ENCODE measurements at regions not wholly inside any gene's neighbourhood (a gene's known extent, or its start where the extent isn't known, plus 50 kb on each side); places are given as distances from the start of the nearest gene placed in this dataset.

DNA sequence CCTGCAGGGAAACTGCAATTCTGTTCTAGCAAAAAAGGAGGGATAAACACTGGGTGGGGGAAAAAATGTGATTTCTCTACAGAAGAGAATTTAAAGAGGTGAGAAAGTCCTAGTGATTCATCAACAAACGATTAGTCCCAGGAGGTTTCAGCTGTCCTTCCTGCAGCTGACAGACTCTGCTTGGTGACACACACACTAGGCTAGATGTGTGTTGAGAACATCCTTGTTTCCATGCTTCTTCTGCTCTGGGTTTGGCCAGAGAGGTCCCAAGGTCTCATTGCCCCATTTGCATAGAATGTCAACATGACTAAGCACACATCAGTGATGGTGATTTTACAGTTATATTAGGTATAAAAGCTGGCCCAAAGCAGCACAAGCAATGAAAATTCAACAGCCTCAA, 258.3 kb downstream of the NFATC2 start:
- peaks cover 6% of the 10 kb centered on the region; the same call in 1 of the 2 replicates for H3K9me3 Mint-ChIP-seq
- TF ChIP-seq, protein P1, sequence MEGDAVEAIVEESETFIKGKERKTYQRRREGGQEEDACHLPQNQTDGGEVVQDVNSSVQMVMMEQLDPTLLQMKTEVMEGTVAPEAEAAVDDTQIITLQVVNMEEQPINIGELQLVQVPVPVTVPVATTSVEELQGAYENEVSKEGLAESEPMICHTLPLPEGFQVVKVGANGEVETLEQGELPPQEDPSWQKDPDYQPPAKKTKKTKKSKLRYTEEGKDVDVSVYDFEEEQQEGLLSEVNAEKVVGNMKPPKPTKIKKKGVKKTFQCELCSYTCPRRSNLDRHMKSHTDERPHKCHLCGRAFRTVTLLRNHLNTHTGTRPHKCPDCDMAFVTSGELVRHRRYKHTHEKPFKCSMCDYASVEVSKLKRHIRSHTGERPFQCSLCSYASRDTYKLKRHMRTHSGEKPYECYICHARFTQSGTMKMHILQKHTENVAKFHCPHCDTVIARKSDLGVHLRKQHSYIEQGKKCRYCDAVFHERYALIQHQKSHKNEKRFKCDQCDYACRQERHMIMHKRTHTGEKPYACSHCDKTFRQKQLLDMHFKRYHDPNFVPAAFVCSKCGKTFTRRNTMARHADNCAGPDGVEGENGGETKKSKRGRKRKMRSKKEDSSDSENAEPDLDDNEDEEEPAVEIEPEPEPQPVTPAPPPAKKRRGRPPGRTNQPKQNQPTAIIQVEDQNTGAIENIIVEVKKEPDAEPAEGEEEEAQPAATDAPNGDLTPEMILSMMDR (IDR thresholded peaks at IDR 0.05): no peak
- H3K4me1 Mint-ChIP-seq (ENCODE audit: low read depth): peaks cover 11% of the 10 kb centered on the region
- peaks cover 7% of the 10 kb centered on the region; the same call in 1 of the 2 replicates for H3K36me3 Mint-ChIP-seq (ENCODE audit: low read depth)
- peaks cover 21% of the 10 kb centered on the region for H3K27me3 Mint-ChIP-seq (ENCODE audit: insufficient read depth)
- H3K27ac Mint-ChIP-seq: no peak overlapping the region
- DNase-seq: peak; percentile 4
- H3K4me3 Mint-ChIP-seq: no peak overlapping the region

- no peak overlapping the region for H3K4me3 Mint-ChIP-seq
- TF ChIP-seq, protein P1 (IDR thresholded peaks at IDR 0.05): no peak
- no peak overlapping the region for H3K27ac Mint-ChIP-seq
Observed at GRCh38 chr20:51281521-51281920, 258.6 kb upstream of the KCNG1 start.

GRCh38 chr20:51280047-51280446, 257.1 kb upstream of the KCNG1 start:
- peaks cover 29% of the 10 kb centered on the region for H3K4me1 Mint-ChIP-seq (ENCODE audit: low read depth)
- peaks cover 7% of the 10 kb centered on the region; the same call in 1 of the 2 replicates for H3K36me3 Mint-ChIP-seq (ENCODE audit: low read depth)
- H3K9me3 Mint-ChIP-seq: peaks cover 6% of the 10 kb centered on the region; the same call in 1 of the 2 replicates
- no peak overlapping the region for H3K27ac Mint-ChIP-seq
- TF ChIP-seq, protein P1 (IDR thresholded peaks at IDR 0.05): no peak
- H3K4me3 Mint-ChIP-seq: no peak overlapping the region
- no peak for DNase-seq
- peaks cover 25% of the 10 kb centered on the region for H3K27me3 Mint-ChIP-seq (ENCODE audit: insufficient read depth)

More at GRCh38 chr20:51281521-51281920, 258.6 kb upstream of the KCNG1 start:
- peaks cover 17% of the 10 kb centered on the region for H3K4me1 Mint-ChIP-seq (ENCODE audit: low read depth)
- H3K36me3 Mint-ChIP-seq (ENCODE audit: low read depth): peaks cover 7% of the 10 kb centered on the region; the same call in 1 of the 2 replicates
- peaks cover 6% of the 10 kb centered on the region; the same call in 1 of the 2 replicates for H3K9me3 Mint-ChIP-seq
- H3K27me3 Mint-ChIP-seq (ENCODE audit: insufficient read depth): peaks cover 31% of the 10 kb centered on the region
- DNase-seq: no peak

GRCh38 chr20:51277961-51278360, 255.1 kb upstream of the KCNG1 start:
- Mint-ChIP-seq H3K36me3 (ENCODE audit: low read depth) (peaks cover 7% of the 10 kb centered on the region; the same call in 1 of the 2 replicates), H3K27me3 (ENCODE audit: insufficient read depth) (peaks cover 22% of the 10 kb centered on the region), H3K9me3 (peaks cover 6% of the 10 kb centered on the region; the same call in 1 of the 2 replicates), H3K4me1 (ENCODE audit: low read depth) (peaks cover 22% of the 10 kb centered on the region), H3K4me3 (no peak overlapping the region), H3K27ac (no peak overlapping the region)
- no peak for DNase-seq
- TF ChIP-seq, protein P1 (IDR thresholded peaks at IDR 0.05): no peak

DNA sequence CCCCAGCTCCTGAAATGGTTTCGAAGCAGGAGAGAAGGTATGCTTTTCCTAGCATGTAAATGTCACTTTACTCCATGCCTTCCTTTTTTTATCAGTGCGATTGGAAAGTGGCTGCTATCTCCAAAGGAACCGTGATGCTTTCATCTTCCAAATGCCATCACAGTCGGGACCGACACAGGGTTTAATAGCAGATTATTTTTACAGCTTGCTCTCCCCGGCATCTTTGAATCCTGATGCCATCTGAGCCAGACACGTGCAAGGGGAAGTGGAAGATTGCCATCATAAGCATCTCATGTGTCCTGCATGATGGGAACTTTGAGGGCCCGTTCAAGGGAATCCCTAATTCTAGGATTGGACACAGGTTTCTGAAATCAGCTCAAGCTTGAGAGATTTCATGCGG, 253.4 kb upstream of the KCNG1 start:
- Mint-ChIP-seq H3K4me1 (ENCODE audit: low read depth) (peaks cover 31% of the 10 kb centered on the region), H3K9me3 (peaks cover 6% of the 10 kb centered on the region; the same call in 1 of the 2 replicates), H3K27ac (no peak overlapping the region), H3K4me3 (no peak overlapping the region), H3K27me3 (ENCODE audit: insufficient read depth) (peaks cover 27% of the 10 kb centered on the region), H3K36me3 (ENCODE audit: low read depth) (peaks cover 7% of the 10 kb centered on the region; the same call in 1 of the 2 replicates)
- TF ChIP-seq, protein P1 (IDR thresholded peaks at IDR 0.05): no peak
- DNase-seq: no peak
